Thymus (tissue), 11 donors: ENCODE measurements at regions not wholly inside any gene's neighbourhood (a gene's known extent, or its start where the extent isn't known, plus 50 kb on each side); places are given as distances from the start of the nearest gene placed in this dataset.

Experiments used
- DNase-seq, 9 donors: peaks; one replicate each; pipeline ENCODE4 v3.0.0-alpha.2; 2013; ENCODE audit warnings: low spot score in 9 of 9, low read depth in 6 of 9, missing footprints in 1 of 9
- H3K27ac ChIP-seq, 2 donors: one replicate each; pipeline ENCODE4 v1.5.1; 2013; ENCODE audit warnings: control low read depth in 1 of 2, low read depth in 1 of 2, low read length in 1 of 2, mild to moderate bottlenecking in 1 of 2, moderate library complexity in 1 of 2
- H3K27me3 ChIP-seq, 2 donors: one replicate each; pipeline ENCODE4 v1.5.1; 2013; ENCODE audit warnings: low read length in 1 of 2; ENCODE audit not compliant: control insufficient read depth in 2 of 2, insufficient read depth in 1 of 2
- H3K36me3 ChIP-seq, 2 donors: one replicate each; pipeline ENCODE4 v1.5.1; 2013; ENCODE audit warnings: low read length in 1 of 2, mild to moderate bottlenecking in 1 of 2, moderate library complexity in 1 of 2; ENCODE audit not compliant: control insufficient read depth in 2 of 2, insufficient read depth in 2 of 2
- H3K4me1 ChIP-seq, 2 donors: one replicate each; pipeline ENCODE4 v1.5.1; 2013; ENCODE audit warnings: low read length in 2 of 2; ENCODE audit not compliant: control insufficient read depth in 2 of 2, insufficient read depth in 2 of 2
- H3K4me3 ChIP-seq, 2 donors: one replicate each; pipeline ENCODE4 v1.5.1; 2013; ENCODE audit warnings: low read length in 2 of 2, control low read depth in 1 of 2, mild to moderate bottlenecking in 1 of 2
- H3K9me3 ChIP-seq, 2 donors: one replicate each; pipeline ENCODE4 v1.5.1; 2013; ENCODE audit warnings: low read length in 1 of 2, mild to moderate bottlenecking in 1 of 2; ENCODE audit not compliant: control insufficient read depth in 2 of 2, insufficient read depth in 1 of 2
- WGBS: extraction: QIAGEN DNeasy Blood & Tissue Kit; methylation state at CpG from one replicate; pipeline ENCODE4 v1.1.7; 2013; 5-methylcytosine and 5-hydroxymethylcytosine counted together
- donor health status: healthy.

GRCh38 chr7:101688995-101689907 is 60.2 kb upstream of the MYL10 start:
- H3K27me3 ChIP-seq = no peaks in the 10 kb centered on the region
- peaks cover 3 to 12% of the 10 kb centered on the region in 2 donors for H3K4me1 ChIP-seq
- no peaks in the 10 kb centered on the region for H3K9me3 ChIP-seq
- no peak for DNase-seq
- H3K27ac ChIP-seq = no peak overlapping the region
- WGBS = 82% methylated on average over 15 of the region's 15 CpGs
- no peaks in the 10 kb centered on the region for H3K36me3 ChIP-seq
- no peak overlapping the region for H3K4me3 ChIP-seq

GRCh38 chr7:101690061-101690460 is 61.0 kb upstream of the MYL10 start:
- Histone ChIP-seq H3K4me3 (no peak overlapping the region), H3K36me3 (no peaks in the 10 kb centered on the region), H3K27ac (no peak overlapping the region), H3K4me1 (peaks cover 3 to 12% of the 10 kb centered on the region in 2 donors), H3K9me3 (no peaks in the 10 kb centered on the region), H3K27me3 (no peaks in the 10 kb centered on the region)
- DNase-seq = no peak
- WGBS = 95% methylated on average over 6 of the region's 6 CpGs

GRCh38 chr7:101691822-101692384 is 62.8 kb upstream of the MYL10 start:
- Histone ChIP-seq H3K9me3 (no peaks in the 10 kb centered on the region), H3K4me3 (no peak overlapping the region), H3K4me1 (peaks cover 3 to 12% of the 10 kb centered on the region in 2 donors), H3K36me3 (no peaks in the 10 kb centered on the region), H3K27me3 (no peaks in the 10 kb centered on the region), H3K27ac (no peak overlapping the region)
- peak in 5 of 9 donors; percentile 24 to 63 (median 38) for DNase-seq
- 33% methylated on average over 12 of the region's 12 CpGs for WGBS

GRCh38 chr7:101693498-101694091 is 64.5 kb upstream of the MYL10 start:
- Histone ChIP-seq H3K27me3 (no peaks in the 10 kb centered on the region), H3K9me3 (no peaks in the 10 kb centered on the region), H3K4me1 (peaks cover 0 to 5% of the 10 kb centered on the region in 2 donors), H3K27ac (no peak overlapping the region), H3K36me3 (no peaks in the 10 kb centered on the region), H3K4me3 (no peak overlapping the region)
- 94% methylated on average over 14 of the region's 14 CpGs for WGBS
- no peak for DNase-seq

- no peak for DNase-seq
- no peaks in the 10 kb centered on the region for H3K4me1 ChIP-seq
- WGBS = 98% methylated on average over 11 of the region's 11 CpGs
- H3K27ac ChIP-seq = no peak overlapping the region
- H3K27me3 ChIP-seq = no peaks in the 10 kb centered on the region
- H3K9me3 ChIP-seq = no peaks in the 10 kb centered on the region
- H3K4me3 ChIP-seq = no peak overlapping the region
- no peaks in the 10 kb centered on the region for H3K36me3 ChIP-seq
These were observed 69.9 kb upstream of the MYL10 start for GRCh38 chr7:101698964-101699363.

GRCh38 chr7:101699399-101699798 is 70.3 kb upstream of the MYL10 start:
- no peak for DNase-seq
- Histone ChIP-seq H3K4me1 (no peaks in the 10 kb centered on the region), H3K36me3 (no peaks in the 10 kb centered on the region), H3K9me3 (no peaks in the 10 kb centered on the region), H3K27ac (no peak overlapping the region), H3K4me3 (no peak overlapping the region), H3K27me3 (no peaks in the 10 kb centered on the region)
- 98% methylated on average over 3 of the region's 3 CpGs for WGBS

- WGBS = 93% methylated on average over 28 of the region's 28 CpGs
- no peak for DNase-seq
- H3K27ac ChIP-seq = no peak overlapping the region
These were observed 71.1 kb upstream of the MYL10 start for GRCh38 chr7:101699881-101700823.

GRCh38 chr7:101701153-101701794 is 72.2 kb upstream of the MYL10 start:
- Histone ChIP-seq H3K36me3 (no peaks in the 10 kb centered on the region), H3K4me1 (no peaks in the 10 kb centered on the region), H3K4me3 (no peak overlapping the region), H3K27me3 (no peaks in the 10 kb centered on the region), H3K9me3 (no peaks in the 10 kb centered on the region), H3K27ac (no peak overlapping the region)
- WGBS = 97% methylated on average over 13 of the region's 13 CpGs
- DNase-seq = no peak

More at GRCh38 chr7:101699881-101700823, 71.1 kb upstream of the MYL10 start:
- no peaks in the 10 kb centered on the region for H3K4me1 ChIP-seq
- H3K9me3 ChIP-seq = no peaks in the 10 kb centered on the region
- no peaks in the 10 kb centered on the region for H3K27me3 ChIP-seq
- H3K36me3 ChIP-seq = no peaks in the 10 kb centered on the region
- H3K4me3 ChIP-seq = no peak overlapping the region
